Endodermal cell (in vitro differentiated cells): ENCODE measurements at regions not wholly inside any gene's neighbourhood (a gene's known extent, or its start where the extent isn't known, plus 50 kb on each side); places are given as distances from the start of the nearest gene placed in this dataset.

ENCODE experiments used
- DNase-seq: peaks from one replicate; pipeline ENCODE4 v3.0.0-alpha.2; 2017
- H3K27ac ChIP-seq: 2 replicates; pipeline ENCODE4 v1.5.1; 2013; ENCODE audit warnings: mild to moderate bottlenecking, low read depth, low read length, moderate library complexity
- H3K27me3 ChIP-seq: 2 replicates; pipeline ENCODE4 v1.6.1; 2013; ENCODE audit warnings: mild to moderate bottlenecking, low read length, moderate library complexity; ENCODE audit not compliant: insufficient read depth, control insufficient read depth, poor library complexity, severe bottlenecking
- H3K36me3 ChIP-seq: 2 replicates; pipeline ENCODE4 v1.7.0; 2013; ENCODE audit warnings: mild to moderate bottlenecking, low read length, moderate library complexity; ENCODE audit not compliant: control insufficient read depth, insufficient read depth
- H3K4me1 ChIP-seq: one replicate; pipeline ENCODE4 v1.7.0; 2013; ENCODE audit warnings: low read length; ENCODE audit not compliant: control insufficient read depth, insufficient read depth
- H3K4me3 ChIP-seq: 2 replicates; pipeline ENCODE4 v1.5.1; 2013; ENCODE audit warnings: mild to moderate bottlenecking, low read length, moderate library complexity
- H3K9ac ChIP-seq: 2 replicates; pipeline ENCODE4 v1.6.1; 2013; ENCODE audit warnings: mild to moderate bottlenecking, low read length, moderate library complexity; ENCODE audit not compliant: poor library complexity, severe bottlenecking; ENCODE audit errors: extremely low read depth
- H3K9me3 ChIP-seq: 2 replicates; pipeline ENCODE4 v1.6.1; 2013; ENCODE audit warnings: mild to moderate bottlenecking, low read length, moderate library complexity; ENCODE audit not compliant: control insufficient read depth
- H3K27ac Mint-ChIP-seq: 2 replicates; pipeline ENCODE4 v1.8.0; 2020; ENCODE audit warnings: mixed read lengths
- H3K27me3 Mint-ChIP-seq: 2 replicates; pipeline ENCODE4 v1.8.0; 2021; ENCODE audit warnings: mild to moderate bottlenecking, mixed read lengths; ENCODE audit not compliant: insufficient read depth
- H3K36me3 Mint-ChIP-seq: 2 replicates; pipeline ENCODE4 v1.8.0; 2020; ENCODE audit warnings: low read depth, mixed read lengths
- H3K4me1 Mint-ChIP-seq: 2 replicates; pipeline ENCODE4 v1.8.0; 2020; ENCODE audit warnings: mixed read lengths
- H3K4me3 Mint-ChIP-seq: 2 replicates; pipeline ENCODE4 v1.8.0; 2020; ENCODE audit warnings: mild to moderate bottlenecking, moderate library complexity, mixed read lengths
- H3K9me3 Mint-ChIP-seq: 2 replicates; pipeline ENCODE4 v1.8.0; 2020; ENCODE audit warnings: mild to moderate bottlenecking, mixed read lengths
- WGBS, 2 experiments: methylation state at CpG; one replicate each; pipeline versions ENCODE4 v1.1.5 to v1.1.7; 2013; ENCODE audit warnings: missing lambda C conversion rate in 2 of 2, mixed read lengths in 1 of 2; ENCODE audit not compliant: insufficient coverage in 1 of 2, insufficient read length in 1 of 2; 5-methylcytosine and 5-hydroxymethylcytosine counted together
- TF ChIP-seq, protein P1 (sequence below): fragments of 200-600 bp; sonication (generic); conservative IDR thresholded peaks from 2 replicates; pipeline ENCODE4 v1.5.0; 2021; ENCODE audit warnings: antibody characterized with exemption, mild to moderate bottlenecking

DNA sequence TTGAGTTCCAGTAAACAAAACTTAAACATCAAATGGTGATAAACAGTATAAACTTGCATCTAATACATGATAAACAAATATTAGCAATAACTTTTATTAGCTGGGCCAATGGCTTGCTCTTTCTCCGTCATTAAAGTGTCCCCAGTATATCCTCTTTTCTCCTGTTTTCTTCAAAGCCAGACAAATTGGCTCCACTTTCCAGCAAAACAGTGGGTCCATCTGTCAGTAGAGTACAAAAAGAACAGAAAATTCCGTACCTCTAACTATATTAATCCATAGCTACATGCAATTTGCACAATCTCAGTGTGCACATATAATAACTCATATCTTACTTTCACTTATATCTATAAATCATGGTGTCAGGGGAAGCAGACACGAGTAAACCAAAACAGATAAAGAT is 678.0 kb upstream of the SPRY2 start:
- Mint-ChIP-seq H3K9me3 (peaks cover 5% of the 10 kb centered on the region), H3K27ac (no peak overlapping the region), H3K4me1 (no peaks in the 10 kb centered on the region), H3K4me3 (no peak overlapping the region), H3K36me3 (no peaks in the 10 kb centered on the region), H3K27me3 (no peaks in the 10 kb centered on the region)
- Histone ChIP-seq H3K9me3 (peaks cover 11% of the 10 kb centered on the region), H3K9ac (no peak overlapping the region), H3K36me3 (no peaks in the 10 kb centered on the region), H3K27me3 (no peaks in the 10 kb centered on the region), H3K27ac (no peak overlapping the region), H3K4me3 (no peak overlapping the region), H3K4me1 (no peaks in the 10 kb centered on the region)
- DNase-seq: no peak
- TF ChIP-seq, protein P1, sequence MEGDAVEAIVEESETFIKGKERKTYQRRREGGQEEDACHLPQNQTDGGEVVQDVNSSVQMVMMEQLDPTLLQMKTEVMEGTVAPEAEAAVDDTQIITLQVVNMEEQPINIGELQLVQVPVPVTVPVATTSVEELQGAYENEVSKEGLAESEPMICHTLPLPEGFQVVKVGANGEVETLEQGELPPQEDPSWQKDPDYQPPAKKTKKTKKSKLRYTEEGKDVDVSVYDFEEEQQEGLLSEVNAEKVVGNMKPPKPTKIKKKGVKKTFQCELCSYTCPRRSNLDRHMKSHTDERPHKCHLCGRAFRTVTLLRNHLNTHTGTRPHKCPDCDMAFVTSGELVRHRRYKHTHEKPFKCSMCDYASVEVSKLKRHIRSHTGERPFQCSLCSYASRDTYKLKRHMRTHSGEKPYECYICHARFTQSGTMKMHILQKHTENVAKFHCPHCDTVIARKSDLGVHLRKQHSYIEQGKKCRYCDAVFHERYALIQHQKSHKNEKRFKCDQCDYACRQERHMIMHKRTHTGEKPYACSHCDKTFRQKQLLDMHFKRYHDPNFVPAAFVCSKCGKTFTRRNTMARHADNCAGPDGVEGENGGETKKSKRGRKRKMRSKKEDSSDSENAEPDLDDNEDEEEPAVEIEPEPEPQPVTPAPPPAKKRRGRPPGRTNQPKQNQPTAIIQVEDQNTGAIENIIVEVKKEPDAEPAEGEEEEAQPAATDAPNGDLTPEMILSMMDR: no peak
- WGBS, 2 experiments: 83 to 88% methylated on average over 2 to 3 of the region's 3 CpGs

DNA sequence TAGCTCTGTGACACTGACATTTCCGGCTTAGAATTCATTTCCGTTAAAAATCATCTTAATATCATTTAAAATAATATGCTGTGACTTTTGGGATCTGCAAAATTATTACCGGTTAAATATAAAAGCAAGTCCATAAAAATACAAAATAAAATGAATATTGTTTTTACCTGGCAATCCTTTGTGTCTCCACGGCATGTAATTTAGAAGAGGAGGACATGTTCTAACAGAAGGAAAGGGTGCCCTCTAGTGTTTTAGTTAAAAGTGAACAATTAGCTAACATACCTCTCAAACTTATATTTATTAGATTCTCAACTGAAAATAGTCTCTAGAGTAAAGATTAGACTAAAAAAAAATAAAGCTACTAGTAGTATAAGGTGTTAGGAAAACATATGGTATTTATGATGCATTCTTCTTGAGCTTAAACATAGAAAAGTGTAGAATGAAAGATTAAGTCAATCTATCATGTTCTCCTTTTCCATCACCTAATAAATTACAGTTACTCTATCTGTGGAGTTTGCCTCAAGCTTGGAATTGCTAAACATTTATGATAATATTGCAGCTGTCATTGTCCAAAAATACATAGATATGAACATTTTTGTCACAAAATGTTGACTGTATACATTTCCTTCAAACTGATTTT is 676.7 kb upstream of the SPRY2 start:
- TF ChIP-seq, protein P1: peak; percentile 84
- Histone ChIP-seq H3K4me3 (no peak overlapping the region), H3K4me1 (no peaks in the 10 kb centered on the region), H3K36me3 (no peaks in the 10 kb centered on the region), H3K27me3 (no peaks in the 10 kb centered on the region), H3K27ac (no peak overlapping the region), H3K9me3 (peaks cover 11% of the 10 kb centered on the region), H3K9ac (no peak overlapping the region)
- Mint-ChIP-seq H3K9me3 (peaks cover 2% of the 10 kb centered on the region), H3K4me3 (no peak overlapping the region), H3K27ac (no peak overlapping the region), H3K27me3 (no peaks in the 10 kb centered on the region), H3K4me1 (no peaks in the 10 kb centered on the region), H3K36me3 (no peaks in the 10 kb centered on the region)
- 62% methylated on average over 2 of the region's 4 CpGs; no CpG with 5 or more reads in 1 of the 2 experiments for WGBS, 2 experiments
- no peak for DNase-seq

DNA sequence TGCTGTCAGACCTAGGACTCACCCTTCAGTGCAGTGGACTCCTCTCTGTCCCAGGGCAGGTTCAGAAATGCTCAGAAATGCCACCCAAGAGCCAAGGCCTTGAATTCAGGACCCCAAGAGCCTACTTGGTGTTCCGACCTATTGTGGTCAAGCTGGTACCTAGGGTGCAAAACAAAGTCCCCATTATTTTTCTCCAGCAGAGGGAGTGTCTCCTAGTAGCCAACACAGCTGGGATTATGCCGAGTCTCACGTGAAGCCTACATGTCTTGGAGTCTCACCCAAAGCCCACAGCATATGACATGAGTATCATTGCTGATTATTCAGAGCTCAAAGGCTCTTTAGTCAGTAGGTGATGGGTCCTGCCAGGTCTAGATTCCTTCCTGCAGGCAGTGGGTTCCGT is 671.1 kb upstream of the SPRY2 start:
- DNase-seq: no peak
- Mint-ChIP-seq H3K27ac (no peak overlapping the region), H3K4me3 (no peak overlapping the region), H3K27me3 (no peaks in the 10 kb centered on the region), H3K36me3 (peaks cover 4% of the 10 kb centered on the region), H3K4me1 (no peaks in the 10 kb centered on the region), H3K9me3 (peaks cover 25% of the 10 kb centered on the region)
- no peaks in the 10 kb centered on the region for H3K27me3 ChIP-seq
- no peak overlapping the region for H3K27ac ChIP-seq
- peaks cover 26% of the 10 kb centered on the region for H3K9me3 ChIP-seq
- TF ChIP-seq, protein P1: peak; percentile 54
- no peak overlapping the region for H3K4me3 ChIP-seq
- no peaks in the 10 kb centered on the region for H3K36me3 ChIP-seq
- no peaks in the 10 kb centered on the region for H3K4me1 ChIP-seq
- no peak overlapping the region for H3K9ac ChIP-seq
- 86 to 88% methylated on average over 4 of the region's 4 CpGs for WGBS, 2 experiments
